HG02981 (cell line): ENCODE measurements at regions not wholly inside any gene's neighbourhood (a gene's known extent, or its start where the extent isn't known, plus 50 kb on each side); places are given as distances from the start of the nearest gene placed in this dataset.

Experiments
- ATAC-seq: cut with Tn5 transposase; IDR thresholded peaks from one replicate; pipeline ENCODE4 v1.9.1; 2021; ENCODE audit warnings: mild to moderate bottlenecking, moderate library complexity; ENCODE audit not compliant: unreplicated experiment

DNA sequence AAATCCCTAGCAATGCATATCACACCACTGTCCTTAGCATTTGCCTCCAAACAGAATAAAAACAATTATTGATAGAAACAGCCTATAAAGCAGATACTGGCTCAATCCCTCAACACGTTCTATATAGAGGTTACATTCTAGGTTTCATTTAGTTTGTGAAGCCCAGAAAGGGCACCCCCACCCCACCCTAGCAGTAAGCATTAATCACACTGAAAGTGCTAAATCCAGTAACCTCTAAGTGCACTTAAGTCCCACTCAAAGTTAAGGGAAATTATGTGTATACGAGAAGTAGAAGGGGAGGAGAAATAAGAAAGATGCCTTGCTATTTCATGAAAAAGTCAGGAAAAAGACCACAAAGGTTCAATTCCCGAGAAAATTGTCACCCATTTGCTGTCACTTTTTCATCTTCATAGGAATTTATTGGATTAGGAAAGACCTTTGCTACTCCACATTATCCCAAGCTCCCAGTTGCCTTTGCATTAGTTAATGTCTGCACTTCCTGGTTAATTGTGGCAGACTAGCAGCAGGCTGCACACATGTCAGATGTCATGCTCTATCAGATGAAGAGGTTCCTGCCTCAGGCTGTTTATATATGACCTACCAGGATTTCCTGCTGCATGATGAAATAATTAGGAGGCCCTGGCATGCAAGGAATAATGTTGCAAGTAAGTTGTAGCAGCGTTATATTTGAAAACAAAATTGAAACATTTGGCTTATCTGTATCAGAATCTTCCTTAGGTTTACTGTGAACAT lies 54.5 kb upstream of the LHX8 start:
- ATAC-seq: no peak

DNA sequence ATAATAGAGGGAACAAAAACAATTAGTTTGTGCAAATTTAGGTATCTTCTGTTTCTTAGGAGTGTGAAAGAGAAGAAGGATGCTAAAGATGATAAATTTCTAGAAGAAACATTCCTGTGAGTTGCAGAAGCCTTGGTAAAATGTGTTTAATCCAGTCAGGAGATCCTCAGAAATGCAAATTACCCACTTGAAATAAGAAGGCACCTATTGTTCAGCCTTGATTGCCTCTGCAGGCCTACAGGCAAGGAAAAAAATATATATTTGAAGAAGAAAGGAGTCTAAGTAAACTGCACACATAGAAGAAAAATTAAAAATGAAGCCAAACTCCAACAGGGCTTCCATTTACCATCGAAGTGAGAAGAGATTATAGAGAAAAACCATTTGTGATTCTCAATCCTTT lies 51.0 kb upstream of the LHX8 start:
- no peak for ATAC-seq

DNA sequence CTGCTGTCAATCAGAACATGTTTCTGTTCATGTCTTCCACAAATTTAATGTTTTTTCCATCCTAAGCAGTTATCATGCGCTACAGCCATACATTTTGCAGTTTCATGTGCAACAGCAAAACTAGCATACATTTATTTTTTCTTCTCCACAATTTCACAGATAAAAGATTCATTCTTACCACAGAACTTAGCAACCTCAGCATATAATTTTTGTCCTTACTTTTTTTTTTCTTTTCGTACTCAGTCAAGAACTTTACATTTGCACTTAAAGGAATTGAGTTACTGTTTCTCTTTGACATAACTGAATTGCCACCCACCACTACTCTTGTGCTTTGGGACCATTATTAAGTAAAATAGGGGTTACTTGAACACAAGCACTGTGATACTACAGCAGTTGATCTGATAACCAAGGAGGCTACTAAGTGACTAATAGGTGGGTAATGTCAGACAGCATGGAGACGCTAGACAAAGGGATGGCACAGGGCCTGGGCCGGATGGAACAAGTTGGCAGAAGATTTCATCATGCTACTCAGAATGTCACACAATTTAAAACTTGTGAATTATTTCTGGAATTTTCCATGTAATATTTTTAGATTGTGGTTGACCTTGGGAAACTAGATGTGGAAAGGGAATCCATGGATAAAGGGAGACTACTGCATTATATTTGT lies 50.2 kb upstream of the LHX8 start:
- no peak for ATAC-seq
